ENCODE measurements at regions not wholly inside any gene's neighbourhood (a gene's known extent, or its start where the extent isn't known, plus 50 kb on each side); places are given as distances from the start of the nearest gene placed in this dataset.

DNA sequence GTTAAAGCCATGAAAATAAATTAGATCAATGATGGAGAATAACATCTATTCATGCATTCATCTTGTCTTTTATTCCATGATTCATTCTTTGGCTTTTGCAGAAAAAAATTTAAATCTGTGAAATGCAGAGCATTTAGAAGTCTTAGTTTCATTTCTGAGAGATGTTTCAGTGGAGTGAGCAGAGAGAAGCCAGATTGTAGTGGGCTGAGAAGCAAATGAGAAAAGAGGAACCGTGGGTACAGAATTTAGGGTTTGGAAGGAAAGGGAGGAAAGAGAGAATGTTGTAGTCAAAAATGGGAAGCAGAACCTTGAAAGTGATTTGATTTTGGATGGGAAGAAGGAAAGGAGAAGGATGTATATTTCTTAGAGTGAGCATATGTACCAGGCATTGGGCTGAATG is 260.3 kb upstream of the MAN1A1 start:
- DNase-seq (ENCODE audit: low spot score): no peak
- H3K27ac ChIP-seq (ENCODE audit: low read depth, low read length, poor library complexity, severe bottlenecking): no peak overlapping the region

DNA sequence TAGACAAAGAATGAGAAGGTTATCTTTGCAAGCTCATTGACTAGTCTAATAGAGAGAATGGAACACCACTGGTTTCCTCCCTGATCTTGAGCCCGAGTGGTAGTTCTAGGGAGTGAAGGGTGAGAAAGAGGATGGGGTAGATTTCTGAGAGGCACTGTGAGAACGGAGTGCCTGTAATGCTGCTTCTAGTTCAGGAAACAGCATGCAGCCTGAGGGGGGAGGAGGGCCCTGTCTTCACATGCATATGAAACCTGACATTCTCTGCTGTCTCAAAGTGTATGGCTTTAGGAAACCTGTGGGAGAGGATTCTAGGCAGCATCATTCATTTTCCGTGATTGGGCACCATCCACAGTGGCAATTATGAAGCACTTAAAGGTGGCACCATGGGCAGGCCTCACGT is 259.4 kb upstream of the MAN1A1 start:
- intact Hi-C loops (cut with micrococcal nuclease; ENCODE audit: unreplicated experiment): no loop called here
- no peak for TF ChIP-seq EZH2 (IDR thresholded peaks at IDR 0.05; ENCODE audit: borderline replicate concordance, low read depth, low read length, poor library complexity, severe bottlenecking)
- TF ChIP-seq CTCF (conservative IDR thresholded peaks at IDR 0.05; ENCODE audit: low read depth, low read length): no peak
- POLR2A ChIA-PET (ENCODE audit: low non-redundant PET): no interaction called here
- CTCF ChIA-PET: no interaction called here
- Histone ChIP-seq H3K27ac (ENCODE audit: low read depth, low read length, poor library complexity, severe bottlenecking) (no peak overlapping the region), H3K36me3 (ENCODE audit: insufficient read depth, low read length, poor library complexity, severe bottlenecking) (no peaks in the 10 kb centered on the region), H3K9me3 (ENCODE audit: low read depth, low read length, poor library complexity, severe bottlenecking) (no peaks in the 10 kb centered on the region), H3K4me3 (ENCODE audit: low read depth, low read length, poor library complexity, severe bottlenecking) (no peak overlapping the region), H3K27me3 (replicated peaks; ENCODE audit: insufficient read depth, low read depth, low read length, poor library complexity) (no peaks in the 10 kb centered on the region), H3K4me1 (ENCODE audit: insufficient read depth, low read length, poor library complexity, severe bottlenecking) (no peaks in the 10 kb centered on the region)
- no TSS peak for BruUV-seq (replicated peaks)
- no peak for DNase-seq (ENCODE audit: low spot score)

More for the DNA sequence above, 260.3 kb upstream of the MAN1A1 start:
- Histone ChIP-seq H3K9me3 (ENCODE audit: low read depth, low read length, poor library complexity, severe bottlenecking) (no peaks in the 10 kb centered on the region), H3K4me1 (ENCODE audit: insufficient read depth, low read length, poor library complexity, severe bottlenecking) (no peaks in the 10 kb centered on the region), H3K36me3 (ENCODE audit: insufficient read depth, low read length, poor library complexity, severe bottlenecking) (no peaks in the 10 kb centered on the region), H3K4me3 (ENCODE audit: low read depth, low read length, poor library complexity, severe bottlenecking) (no peak overlapping the region), H3K27me3 (replicated peaks; ENCODE audit: insufficient read depth, low read depth, low read length, poor library complexity) (no peaks in the 10 kb centered on the region)
- CTCF ChIA-PET: no interaction called here
- BruUV-seq (replicated peaks): no TSS peak
- POLR2A ChIA-PET (ENCODE audit: low non-redundant PET): no interaction called here
- intact Hi-C loops (cut with micrococcal nuclease; ENCODE audit: unreplicated experiment): no loop called here
- TF ChIP-seq CTCF (conservative IDR thresholded peaks at IDR 0.05; ENCODE audit: low read depth, low read length) (no peak), EZH2 (IDR thresholded peaks at IDR 0.05; ENCODE audit: borderline replicate concordance, low read depth, low read length, poor library complexity, severe bottlenecking) (no peak)

DNA sequence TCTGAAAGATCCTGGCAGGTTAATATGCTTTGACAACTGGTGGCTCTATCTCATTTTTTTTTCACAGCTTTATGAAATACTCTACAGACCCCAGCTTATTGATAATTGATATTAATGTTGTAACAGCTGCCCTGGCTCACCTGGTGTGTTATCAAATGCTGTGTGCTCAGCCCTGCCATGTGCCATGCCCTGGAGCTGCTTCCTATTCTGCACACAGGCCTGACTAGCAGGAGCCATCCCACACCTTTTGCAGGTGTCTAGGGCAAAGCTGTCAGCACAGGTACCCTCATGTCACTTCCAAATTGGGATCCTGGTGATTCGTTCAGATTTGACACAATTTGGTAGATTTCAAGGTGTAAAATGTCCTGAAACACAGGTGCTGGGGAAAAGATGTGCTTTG is 254.6 kb upstream of the MAN1A1 start:
- CTCF ChIA-PET: no interaction called here
- no peak for TF ChIP-seq CTCF (conservative IDR thresholded peaks at IDR 0.05; ENCODE audit: low read depth, low read length)
- POLR2A ChIA-PET (ENCODE audit: low non-redundant PET): no interaction called here
- intact Hi-C loops (cut with micrococcal nuclease; ENCODE audit: unreplicated experiment): no loop called here
- no TSS peak for BruUV-seq (replicated peaks)
- Histone ChIP-seq H3K36me3 (ENCODE audit: insufficient read depth, low read length, poor library complexity, severe bottlenecking) (no peaks in the 10 kb centered on the region), H3K9me3 (ENCODE audit: low read depth, low read length, poor library complexity, severe bottlenecking) (no peaks in the 10 kb centered on the region), H3K27ac (ENCODE audit: low read depth, low read length, poor library complexity, severe bottlenecking) (no peak overlapping the region), H3K4me3 (ENCODE audit: low read depth, low read length, poor library complexity, severe bottlenecking) (no peak overlapping the region), H3K4me1 (ENCODE audit: insufficient read depth, low read length, poor library complexity, severe bottlenecking) (no peaks in the 10 kb centered on the region), H3K27me3 (replicated peaks; ENCODE audit: insufficient read depth, low read depth, low read length, poor library complexity) (no peaks in the 10 kb centered on the region)
- no peak for DNase-seq (ENCODE audit: low spot score)
